ENCODE measurements at regions not wholly inside any gene's neighbourhood (a gene's known extent, or its start where the extent isn't known, plus 50 kb on each side); places are given as distances from the start of the nearest gene placed in this dataset.

DNA sequence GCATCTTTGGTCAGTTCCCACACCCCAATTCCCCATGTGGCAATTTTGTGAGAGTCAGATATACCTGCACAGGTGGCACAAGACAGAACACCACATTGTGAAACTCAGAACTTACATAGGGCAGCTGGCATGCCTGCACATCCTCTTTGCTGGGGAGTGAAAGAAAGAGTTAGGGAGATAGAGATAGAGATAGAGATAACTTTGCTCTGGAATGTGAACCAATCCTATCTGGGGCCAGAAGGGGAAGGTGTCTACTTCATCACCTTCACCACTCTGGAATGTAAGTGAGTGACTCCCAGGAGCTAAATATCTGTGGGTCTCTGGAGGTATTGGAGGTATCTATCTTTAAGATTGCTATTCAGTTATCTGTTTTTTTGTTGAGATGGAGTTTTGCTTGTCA, 289.2 kb downstream of the OGFRL1 start:
- no peak overlapping the region for H3K9ac ChIP-seq (ENCODE audit: low read length)
- H3K4me3 ChIP-seq (ENCODE audit: low read length), result no peak overlapping the region
- H3K9me2 ChIP-seq (replicated peaks; ENCODE audit: insufficient read depth, low read length), result no peaks in the 10 kb centered on the region
- H3K9me3 ChIP-seq (replicated peaks; ENCODE audit: insufficient read depth, low read length), result no peaks in the 10 kb centered on the region
- no peak overlapping the region for H3K4me2 ChIP-seq (ENCODE audit: low read depth, low read length)
- no peak for DNase-seq
- no peaks in the 10 kb centered on the region for H3F3A ChIP-seq (ENCODE audit: insufficient read depth, low read length)
- H3K79me2 ChIP-seq (ENCODE audit: low read length), result no peaks in the 10 kb centered on the region
- no peaks in the 10 kb centered on the region for H3K36me3 ChIP-seq (replicated peaks; ENCODE audit: insufficient read depth, low read length)
- no peaks in the 10 kb centered on the region for H4K20me1 ChIP-seq (ENCODE audit: insufficient read depth, low read length)
- no peak overlapping the region for H3K27ac ChIP-seq (ENCODE audit: low read length)
- H3K27me3 ChIP-seq (replicated peaks; ENCODE audit: insufficient read depth, low read length), result no peaks in the 10 kb centered on the region
- H2AFZ ChIP-seq (ENCODE audit: low read length), result no peak overlapping the region
- TF ChIP-seq EZH2 (optimal IDR thresholded peaks at IDR 0.05; ENCODE audit: low read depth, low read length) (no peak), EZH2phosphoT487 (IDR thresholded peaks at IDR 0.05; ENCODE audit: low read length) (no peak)
- TF ChIP-seq, protein P1, sequence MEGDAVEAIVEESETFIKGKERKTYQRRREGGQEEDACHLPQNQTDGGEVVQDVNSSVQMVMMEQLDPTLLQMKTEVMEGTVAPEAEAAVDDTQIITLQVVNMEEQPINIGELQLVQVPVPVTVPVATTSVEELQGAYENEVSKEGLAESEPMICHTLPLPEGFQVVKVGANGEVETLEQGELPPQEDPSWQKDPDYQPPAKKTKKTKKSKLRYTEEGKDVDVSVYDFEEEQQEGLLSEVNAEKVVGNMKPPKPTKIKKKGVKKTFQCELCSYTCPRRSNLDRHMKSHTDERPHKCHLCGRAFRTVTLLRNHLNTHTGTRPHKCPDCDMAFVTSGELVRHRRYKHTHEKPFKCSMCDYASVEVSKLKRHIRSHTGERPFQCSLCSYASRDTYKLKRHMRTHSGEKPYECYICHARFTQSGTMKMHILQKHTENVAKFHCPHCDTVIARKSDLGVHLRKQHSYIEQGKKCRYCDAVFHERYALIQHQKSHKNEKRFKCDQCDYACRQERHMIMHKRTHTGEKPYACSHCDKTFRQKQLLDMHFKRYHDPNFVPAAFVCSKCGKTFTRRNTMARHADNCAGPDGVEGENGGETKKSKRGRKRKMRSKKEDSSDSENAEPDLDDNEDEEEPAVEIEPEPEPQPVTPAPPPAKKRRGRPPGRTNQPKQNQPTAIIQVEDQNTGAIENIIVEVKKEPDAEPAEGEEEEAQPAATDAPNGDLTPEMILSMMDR (IDR thresholded peaks at IDR 0.05; ENCODE audit: low read length), result no peak
- H3K4me1 ChIP-seq (ENCODE audit: low read length), result no peaks in the 10 kb centered on the region

DNA sequence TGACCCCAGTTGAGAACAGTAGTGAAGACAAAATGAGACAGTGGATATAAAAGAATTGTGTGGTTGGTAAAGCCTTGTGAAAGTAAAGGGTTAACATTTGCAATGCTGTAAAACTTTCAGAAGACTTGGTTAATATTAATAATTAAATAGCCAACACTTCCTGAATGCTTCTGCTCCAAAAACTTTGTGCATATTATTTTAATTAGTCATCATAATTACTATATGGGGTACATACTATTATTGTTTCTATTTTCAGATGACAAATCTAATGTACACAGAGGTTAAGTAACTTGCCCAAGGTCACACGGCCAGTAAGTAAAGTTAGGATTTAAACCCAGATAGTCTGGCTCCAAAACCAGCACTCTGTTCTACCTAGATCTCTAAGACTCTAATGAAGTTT, 291.3 kb downstream of the OGFRL1 start:
- H4K20me1 ChIP-seq (ENCODE audit: insufficient read depth, low read length), result no peaks in the 10 kb centered on the region
- H3K9me3 ChIP-seq (replicated peaks; ENCODE audit: insufficient read depth, low read length), result no peaks in the 10 kb centered on the region
- no peak overlapping the region for H3K27ac ChIP-seq (ENCODE audit: low read length)
- no peaks in the 10 kb centered on the region for H3K36me3 ChIP-seq (replicated peaks; ENCODE audit: insufficient read depth, low read length)
- no peaks in the 10 kb centered on the region for H3K79me2 ChIP-seq (ENCODE audit: low read length)
- no peaks in the 10 kb centered on the region for H3F3A ChIP-seq (ENCODE audit: insufficient read depth, low read length)
- DNase-seq, result no peak
- H3K4me2 ChIP-seq (ENCODE audit: low read depth, low read length), result no peak overlapping the region
- H3K4me1 ChIP-seq (ENCODE audit: low read length), result no peaks in the 10 kb centered on the region
- H3K4me3 ChIP-seq (ENCODE audit: low read length), result no peak overlapping the region
- H3K27me3 ChIP-seq (replicated peaks; ENCODE audit: insufficient read depth, low read length), result no peaks in the 10 kb centered on the region
- TF ChIP-seq, protein P1 (IDR thresholded peaks at IDR 0.05; ENCODE audit: low read length), result no peak
- TF ChIP-seq EZH2 (optimal IDR thresholded peaks at IDR 0.05; ENCODE audit: low read depth, low read length), result no peak
- no peaks in the 10 kb centered on the region for H3K9me2 ChIP-seq (replicated peaks; ENCODE audit: insufficient read depth, low read length)
- H2AFZ ChIP-seq (ENCODE audit: low read length), result no peak overlapping the region
- H3K9ac ChIP-seq (ENCODE audit: low read length), result no peak overlapping the region

DNA sequence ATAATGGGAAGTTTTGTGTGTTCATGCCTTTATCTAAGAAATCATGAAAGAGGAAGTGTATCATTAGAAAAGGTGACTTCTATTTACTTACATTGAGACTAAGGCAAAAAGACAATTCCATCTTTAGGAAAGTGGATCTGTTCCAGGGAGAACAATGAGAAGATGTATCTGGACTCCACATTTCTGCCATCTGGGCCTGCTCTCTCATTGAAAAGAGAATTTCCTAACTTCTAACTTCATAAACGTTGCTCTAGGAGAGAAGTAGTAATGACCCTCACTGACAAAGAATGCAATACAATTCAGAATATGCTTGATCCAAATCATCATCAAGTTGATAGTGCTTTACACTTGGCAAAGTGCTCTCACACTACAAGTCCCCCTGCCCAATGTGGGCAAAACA, 294.2 kb downstream of the OGFRL1 start:
- DNase-seq, result no peak
- Histone ChIP-seq H3K9ac (ENCODE audit: low read length) (no peak overlapping the region), H4K20me1 (ENCODE audit: insufficient read depth, low read length) (no peaks in the 10 kb centered on the region), H2AFZ (ENCODE audit: low read length) (no peak overlapping the region), H3F3A (ENCODE audit: insufficient read depth, low read length) (no peaks in the 10 kb centered on the region), H3K4me1 (ENCODE audit: low read length) (no peaks in the 10 kb centered on the region), H3K4me3 (ENCODE audit: low read length) (no peak overlapping the region), H3K27me3 (replicated peaks; ENCODE audit: insufficient read depth, low read length) (no peaks in the 10 kb centered on the region), H3K9me2 (replicated peaks; ENCODE audit: insufficient read depth, low read length) (no peaks in the 10 kb centered on the region), H3K9me3 (replicated peaks; ENCODE audit: insufficient read depth, low read length) (no peaks in the 10 kb centered on the region), H3K36me3 (replicated peaks; ENCODE audit: insufficient read depth, low read length) (no peaks in the 10 kb centered on the region), H3K27ac (ENCODE audit: low read length) (no peak overlapping the region), H3K79me2 (ENCODE audit: low read length) (no peaks in the 10 kb centered on the region), H3K4me2 (ENCODE audit: low read depth, low read length) (no peak overlapping the region)
- TF ChIP-seq EZH2 (optimal IDR thresholded peaks at IDR 0.05; ENCODE audit: low read depth, low read length) (no peak), EZH2phosphoT487 (IDR thresholded peaks at IDR 0.05; ENCODE audit: low read length) (no peak)
- TF ChIP-seq, protein P1 (IDR thresholded peaks at IDR 0.05; ENCODE audit: low read length), result no peak

Data from MM.1S (cell line).